HG02588 (cell line): ENCODE measurements at regions not wholly inside any gene's neighbourhood (a gene's known extent, or its start where the extent isn't known, plus 50 kb on each side); places are given as distances from the start of the nearest gene placed in this dataset.
"Not testable (repeated sequence)": the region's sequence is repeated elsewhere in the genome, so short reads cannot be mapped to it uniquely, and the experiment has no call there.

ENCODE experiments used
- ATAC-seq: cut with Tn5 transposase; IDR thresholded peaks from one replicate; pipeline ENCODE4 v1.9.1; 2021; ENCODE audit warnings: mild to moderate bottlenecking, moderate library complexity; ENCODE audit not compliant: unreplicated experiment

GRCh38 chr16:13453938-13454553 is 465.9 kb upstream of the ERCC4 start:
- no peak for ATAC-seq

DNA sequence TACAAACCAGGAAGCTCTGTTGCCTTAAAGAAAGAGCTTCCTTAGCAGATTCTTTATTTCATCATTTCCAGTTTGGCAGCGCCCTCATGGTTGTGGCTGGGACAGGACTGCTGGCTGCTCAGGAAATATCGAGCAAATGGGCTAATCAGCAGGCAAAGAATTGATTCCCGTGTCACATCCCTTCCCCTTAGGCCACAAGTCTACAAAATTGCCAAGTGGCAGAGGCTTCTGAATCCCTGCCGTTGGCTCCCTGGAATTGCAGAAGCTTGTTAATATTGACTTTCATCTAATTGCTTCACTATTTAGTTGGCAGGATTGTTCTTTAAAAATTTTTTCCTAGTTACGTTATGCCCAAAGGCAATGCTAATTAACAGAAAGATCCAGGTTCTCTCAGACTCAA is 456.3 kb upstream of the ERCC4 start:
- ATAC-seq = no peak

DNA sequence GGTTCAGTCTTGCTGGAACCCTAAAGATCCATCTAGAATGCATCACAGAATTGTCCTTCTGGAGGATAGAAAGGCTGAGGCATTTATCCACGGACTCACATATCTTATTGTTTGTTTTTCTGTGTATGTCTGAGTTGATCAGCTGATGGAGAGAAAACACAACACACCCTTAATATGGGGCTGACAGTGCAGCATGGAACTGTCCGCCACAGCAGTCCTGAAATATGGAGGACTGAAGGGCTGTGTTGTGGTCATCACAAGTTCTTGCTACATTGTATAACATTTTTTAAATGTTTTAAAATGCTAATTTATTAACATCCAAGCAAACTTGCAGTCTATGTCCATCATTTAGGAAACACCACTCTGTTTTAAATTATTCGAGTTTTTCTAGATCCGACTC is 448.9 kb upstream of the ERCC4 start:
- no peak for ATAC-seq

DNA sequence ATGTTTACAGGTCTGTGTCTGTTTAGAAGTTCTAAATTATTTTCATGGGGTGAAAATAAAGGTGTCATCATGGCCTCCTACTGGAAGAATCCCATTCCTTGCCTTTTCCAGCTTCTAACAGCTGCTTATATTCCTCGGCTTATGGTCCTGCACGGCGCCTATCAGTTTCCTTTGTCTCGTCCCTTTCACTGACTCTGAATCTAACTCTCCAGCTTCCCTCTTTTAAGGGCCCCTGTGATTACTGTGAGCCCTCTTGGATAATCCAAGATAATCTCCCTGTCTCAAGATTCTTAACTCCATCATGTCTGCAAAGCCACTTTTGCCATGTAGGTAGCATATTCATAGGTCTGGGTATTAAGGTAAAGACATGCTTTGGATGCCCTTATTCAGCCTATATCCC is 441.0 kb upstream of the ERCC4 start:
- ATAC-seq = no peak

GRCh38 chr16:13479549-13479948 is 440.4 kb upstream of the ERCC4 start:
- no peak for ATAC-seq

DNA sequence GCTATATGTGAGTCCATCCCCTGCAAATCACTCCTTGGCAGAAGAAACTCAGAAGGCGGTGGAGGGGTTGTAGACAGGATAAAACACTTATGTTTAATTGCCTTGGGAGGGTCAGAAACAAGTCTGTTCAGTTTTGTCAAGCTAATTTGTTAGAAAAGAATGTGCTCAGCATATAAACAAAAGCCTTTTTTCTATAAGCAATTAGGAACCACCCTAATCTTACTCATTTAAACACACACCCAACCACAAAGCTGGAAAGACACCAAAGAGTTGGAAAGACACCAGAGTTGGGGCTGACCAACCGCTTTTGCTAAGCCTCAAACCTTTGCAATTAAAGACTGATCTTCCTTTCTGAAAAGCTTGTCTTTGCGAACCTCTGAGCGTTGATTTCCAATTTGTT is 439.2 kb upstream of the ERCC4 start:
- no peak for ATAC-seq

GRCh38 chr16:13483121-13483520 is 436.8 kb upstream of the ERCC4 start:
- no peak for ATAC-seq

DNA sequence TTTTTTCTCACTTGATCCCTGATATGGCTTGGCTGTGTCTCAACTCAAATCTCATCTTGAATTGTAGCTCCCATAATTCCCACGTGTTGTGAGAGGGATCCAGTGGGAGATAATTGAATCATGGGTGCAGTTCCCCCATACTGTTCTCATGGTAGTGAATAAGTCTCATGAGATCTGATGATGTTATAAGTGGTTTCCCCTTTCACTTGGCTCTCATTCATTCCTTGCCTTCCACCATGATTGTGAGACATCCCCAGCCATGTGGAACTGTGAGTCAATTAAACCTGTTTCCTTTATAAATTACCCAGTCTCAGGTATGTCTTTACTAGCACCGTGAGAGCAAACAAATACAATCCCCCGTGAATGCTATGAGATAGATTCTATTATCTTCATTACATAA is 430.5 kb upstream of the ERCC4 start:
- not testable (repeated sequence) for ATAC-seq

DNA sequence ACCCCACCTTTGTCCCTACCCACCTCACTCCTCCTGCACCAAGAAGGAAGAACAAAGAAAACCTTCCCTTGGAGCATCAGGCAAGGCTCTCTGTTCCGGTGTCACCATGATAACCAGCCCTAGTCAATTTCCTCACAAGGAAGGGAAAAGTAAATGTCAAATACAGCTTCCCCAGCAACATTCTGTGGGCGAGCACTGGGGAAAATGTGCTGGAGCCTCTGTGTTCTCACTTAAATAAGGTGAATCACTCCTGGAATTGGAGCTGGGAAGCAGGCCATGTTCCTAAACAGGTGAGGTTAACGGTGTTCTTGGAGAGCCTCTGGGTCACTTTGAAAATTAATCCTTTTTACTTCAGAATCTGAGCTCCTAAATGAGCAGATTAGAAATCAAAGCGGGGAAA is 427.9 kb upstream of the ERCC4 start:
- no peak for ATAC-seq

- no peak for ATAC-seq
These were observed 415.9 kb upstream of the ERCC4 start for GRCh38 chr16:13503960-13504635.

DNA sequence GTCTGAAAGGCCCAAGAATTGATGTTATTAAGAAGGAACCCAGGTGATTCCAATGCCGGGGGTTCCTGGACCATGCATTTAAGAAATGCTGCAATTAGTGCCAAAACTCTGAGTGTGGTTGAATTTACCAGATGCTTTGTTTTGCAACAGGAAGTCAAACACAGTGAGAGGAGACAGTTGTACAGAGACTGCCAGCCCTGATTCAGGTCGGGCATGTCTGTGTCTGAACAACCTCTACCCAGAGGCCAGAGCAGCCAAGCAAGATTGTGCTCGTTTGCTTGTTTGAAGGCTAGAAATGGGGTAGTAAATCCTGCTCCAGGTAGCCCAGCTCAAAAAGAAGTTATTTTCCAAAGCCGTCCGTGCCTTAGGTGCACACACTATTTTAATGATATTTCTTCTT is 412.4 kb upstream of the ERCC4 start:
- no peak for ATAC-seq

- ATAC-seq = no peak
These were observed 409.4 kb upstream of the ERCC4 start for GRCh38 chr16:13510425-13511151.

DNA sequence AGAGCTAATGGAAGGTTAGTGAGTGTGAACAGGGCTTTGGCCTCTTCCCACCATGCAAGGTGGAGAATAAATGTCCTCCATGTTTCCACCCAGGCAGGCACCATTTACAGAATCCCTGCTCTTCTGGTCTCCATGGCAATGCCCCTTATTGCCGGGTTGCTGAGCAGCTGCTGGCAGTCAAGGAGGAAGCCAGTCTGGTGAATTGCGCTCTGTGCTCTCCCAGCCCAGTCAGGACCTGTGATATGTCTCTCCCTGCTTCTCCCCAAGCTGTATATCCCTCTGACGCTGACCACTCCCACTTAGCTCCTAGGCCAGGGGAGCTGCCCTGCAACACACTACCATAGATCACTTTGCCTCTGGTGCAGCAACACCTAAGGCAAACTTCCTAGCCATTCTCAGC is 402.1 kb upstream of the ERCC4 start:
- ATAC-seq = no peak

DNA sequence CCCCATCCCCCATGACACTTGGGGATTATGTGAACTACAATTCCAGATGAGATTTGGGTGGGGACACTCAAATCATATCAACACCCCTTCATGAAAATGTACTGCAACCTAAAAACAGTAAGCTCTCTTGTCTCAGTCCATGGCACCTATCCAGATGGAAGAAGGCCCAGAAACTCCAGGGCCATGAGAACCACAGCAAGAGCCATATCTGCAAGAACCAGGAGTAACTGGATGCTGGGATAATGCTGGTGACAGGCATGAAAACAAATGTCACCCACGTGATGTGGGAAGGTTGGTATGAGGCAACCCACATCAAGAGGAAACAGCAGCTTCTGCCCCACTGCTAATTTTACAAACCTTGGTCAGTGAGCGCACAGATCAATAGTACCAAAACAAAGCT is 400.1 kb upstream of the ERCC4 start:
- no peak for ATAC-seq

GRCh38 chr16:13521356-13521755 is 398.6 kb upstream of the ERCC4 start:
- ATAC-seq = no peak

GRCh38 chr16:13527332-13527731 is 392.6 kb upstream of the ERCC4 start:
- ATAC-seq = no peak

DNA sequence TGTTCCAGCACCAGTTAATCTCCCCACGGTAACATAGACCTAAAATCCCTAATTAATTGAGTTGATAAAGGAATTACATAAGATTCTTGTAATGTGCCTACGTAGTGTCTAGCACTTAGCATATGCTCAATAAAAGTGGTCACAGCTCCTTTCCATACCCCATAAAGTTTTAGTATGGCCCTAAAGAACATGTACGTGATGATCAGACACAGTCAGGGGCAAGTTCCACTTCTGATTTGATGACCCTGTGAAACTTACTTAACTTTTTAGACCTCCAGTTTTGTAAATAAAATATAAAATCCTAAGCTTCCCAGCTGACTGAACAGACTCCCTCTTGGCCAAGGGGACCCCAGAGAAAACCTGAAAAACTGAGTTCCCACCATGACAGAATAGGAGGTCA is 391.3 kb upstream of the ERCC4 start:
- no peak for ATAC-seq

DNA sequence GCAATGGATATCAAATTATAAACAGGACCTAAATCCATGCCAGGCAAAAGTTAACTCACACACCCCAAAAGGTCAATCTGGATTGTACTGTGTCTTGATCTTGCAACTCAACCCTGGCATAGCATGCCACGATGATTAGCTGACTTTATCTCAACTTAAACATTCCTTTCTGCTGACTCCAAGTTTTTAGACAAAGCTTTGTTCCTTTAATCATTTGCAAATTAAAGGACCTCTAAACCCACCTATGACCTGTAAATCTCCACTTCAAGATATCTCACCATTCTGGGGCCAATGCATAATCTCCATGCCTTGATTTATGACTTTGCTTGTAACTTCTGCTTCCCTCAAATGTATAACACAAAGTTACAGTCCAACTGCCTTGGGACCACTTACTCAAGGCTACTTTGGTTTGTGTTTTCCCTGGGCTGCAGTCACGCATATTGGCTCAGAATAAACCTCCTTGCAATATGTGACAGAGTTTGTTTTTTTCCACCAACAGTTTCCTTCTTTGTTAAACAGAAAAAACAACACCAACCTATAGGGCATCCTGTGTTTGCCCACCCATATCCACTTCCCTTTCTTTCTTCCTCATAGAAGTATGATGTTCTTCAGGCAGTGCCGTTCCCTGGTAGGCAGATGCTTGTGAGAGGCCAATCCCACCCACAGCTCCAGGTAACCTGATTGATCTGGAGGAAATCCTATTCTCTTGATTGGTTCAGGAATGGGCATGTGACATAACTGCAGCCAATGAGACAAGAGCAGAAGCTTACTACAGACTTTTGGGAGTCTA is 390.6 kb upstream of the ERCC4 start:
- no peak for ATAC-seq

DNA sequence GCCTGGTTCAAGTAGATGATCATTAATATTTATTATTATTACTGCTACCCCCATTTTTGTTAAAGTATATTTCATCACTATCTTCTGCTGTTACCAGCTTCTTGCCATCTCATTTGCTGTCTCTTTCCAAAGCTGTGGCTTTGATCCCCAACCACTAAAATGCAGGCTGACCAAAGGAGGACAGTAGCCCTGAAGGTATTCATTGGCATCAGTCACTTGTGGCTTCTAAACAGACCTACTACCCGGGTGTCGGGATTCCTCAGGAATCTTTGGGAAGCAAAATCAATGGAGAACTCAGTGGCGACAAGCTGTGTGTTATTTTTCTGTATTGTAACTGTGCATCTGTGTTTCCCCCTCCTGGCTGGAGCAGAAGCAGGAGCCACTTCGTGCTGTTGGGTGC is 379.2 kb upstream of the ERCC4 start:
- ATAC-seq = no peak

DNA sequence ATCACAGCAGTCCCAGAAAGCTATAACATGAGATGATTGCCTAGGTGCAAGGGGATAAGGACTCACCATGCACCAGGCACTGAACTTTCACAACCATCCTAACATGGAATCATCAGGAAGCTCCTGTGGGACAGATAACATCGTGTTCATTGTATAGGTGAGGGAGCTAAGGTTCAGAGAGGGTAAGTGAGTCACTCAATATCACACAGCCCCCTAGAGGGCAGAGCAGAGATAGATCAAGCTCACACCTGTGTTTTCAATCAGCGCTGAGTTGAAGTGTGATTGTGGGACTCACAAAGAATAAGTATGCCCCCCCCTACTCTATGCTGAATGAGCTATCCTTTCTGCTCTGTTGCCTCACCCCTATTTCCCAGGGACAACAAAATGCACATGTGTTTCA is 377.7 kb upstream of the ERCC4 start:
- ATAC-seq = no peak

GRCh38 chr16:13543850-13544249 is 376.1 kb upstream of the ERCC4 start:
- no peak for ATAC-seq

GRCh38 chr16:13545271-13545670 is 374.7 kb upstream of the ERCC4 start:
- ATAC-seq = no peak
